HG03575 (cell line): ENCODE measurements at regions not wholly inside any gene's neighbourhood (a gene's known extent, or its start where the extent isn't known, plus 50 kb on each side); places are given as distances from the start of the nearest gene placed in this dataset.

Experiments
- ATAC-seq: cut with Tn5 transposase; IDR thresholded peaks from one replicate; pipeline ENCODE4 v1.9.1; 2021; ENCODE audit not compliant: unreplicated experiment, insufficient number of reproducible peaks, low FRiP score; ENCODE audit errors: extremely low read depth

DNA sequence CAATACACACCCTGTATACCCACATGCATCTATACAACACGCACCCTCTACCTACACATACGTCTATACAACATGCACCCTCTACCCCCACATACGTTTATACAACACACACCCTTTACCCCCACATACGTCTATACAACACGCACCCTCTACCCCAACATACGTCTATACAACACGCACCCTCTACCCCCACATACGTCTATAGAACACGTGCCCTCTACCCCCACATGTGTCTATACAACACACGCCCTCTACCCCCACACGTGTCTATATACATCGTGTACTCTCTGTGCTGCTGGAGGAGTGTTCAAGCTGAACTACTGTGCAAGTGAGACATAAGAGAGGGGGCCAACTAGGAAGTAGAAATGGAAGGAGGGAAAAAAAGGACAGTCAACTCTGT lies 621.7 kb upstream of the HS6ST1 start:
- ATAC-seq: no peak

DNA sequence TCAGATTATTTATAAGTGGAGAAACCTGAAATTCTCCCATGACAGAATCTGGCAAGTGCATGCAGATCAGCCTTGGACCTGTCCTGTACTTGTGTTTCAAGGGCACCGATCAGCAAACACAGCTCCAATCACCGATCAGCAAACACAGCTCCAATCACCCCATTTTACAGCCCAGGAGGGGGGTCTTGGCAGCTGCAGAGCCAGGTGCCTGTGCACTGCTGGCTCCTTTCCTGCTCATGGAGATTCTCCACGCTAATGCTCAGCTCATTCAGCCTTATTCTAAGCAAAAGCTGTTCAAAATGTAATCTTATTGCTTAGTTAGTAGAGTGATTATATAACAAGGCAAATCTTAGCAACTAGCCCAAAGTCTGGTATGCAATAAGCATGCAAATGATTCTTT lies 623.1 kb upstream of the HS6ST1 start:
- ATAC-seq: no peak

DNA sequence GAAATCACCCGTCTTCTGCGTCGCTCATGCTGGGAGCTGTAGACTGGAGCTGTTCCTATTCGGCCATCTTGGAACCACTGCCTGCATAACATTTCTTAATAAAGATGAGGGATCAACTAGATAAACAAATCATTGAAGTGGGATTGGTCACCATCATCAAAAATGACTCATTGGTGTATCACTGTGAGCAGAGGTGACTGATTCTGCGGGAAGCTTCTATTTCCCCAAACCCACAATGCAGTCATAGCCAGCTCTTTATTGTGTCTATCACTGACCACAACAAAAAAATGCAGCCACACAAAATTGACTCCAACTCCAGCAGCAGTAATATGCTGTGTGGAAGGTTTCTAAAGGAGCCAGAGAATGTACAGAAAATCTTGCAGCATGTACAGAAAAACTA lies 630.7 kb upstream of the HS6ST1 start:
- no peak for ATAC-seq

DNA sequence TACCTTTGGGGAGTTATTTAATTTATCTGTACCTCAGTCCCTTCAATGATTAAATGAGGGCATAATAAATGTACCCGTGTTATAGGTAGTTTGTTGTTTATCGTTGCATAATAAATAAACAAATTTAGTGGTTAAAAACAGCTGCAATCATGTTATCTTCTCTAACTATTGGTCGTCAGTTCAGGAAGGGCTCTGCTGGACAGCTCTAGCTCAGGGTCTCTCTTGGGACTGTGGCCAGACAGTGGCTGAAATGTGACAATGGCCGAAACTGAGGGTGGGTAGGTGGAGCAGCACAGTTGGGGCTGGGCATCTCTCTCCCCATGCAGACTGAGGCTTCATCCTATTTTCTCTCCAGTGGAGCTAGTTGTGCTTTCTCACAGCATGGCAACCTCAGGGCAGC lies 632.1 kb upstream of the HS6ST1 start:
- no peak for ATAC-seq

DNA sequence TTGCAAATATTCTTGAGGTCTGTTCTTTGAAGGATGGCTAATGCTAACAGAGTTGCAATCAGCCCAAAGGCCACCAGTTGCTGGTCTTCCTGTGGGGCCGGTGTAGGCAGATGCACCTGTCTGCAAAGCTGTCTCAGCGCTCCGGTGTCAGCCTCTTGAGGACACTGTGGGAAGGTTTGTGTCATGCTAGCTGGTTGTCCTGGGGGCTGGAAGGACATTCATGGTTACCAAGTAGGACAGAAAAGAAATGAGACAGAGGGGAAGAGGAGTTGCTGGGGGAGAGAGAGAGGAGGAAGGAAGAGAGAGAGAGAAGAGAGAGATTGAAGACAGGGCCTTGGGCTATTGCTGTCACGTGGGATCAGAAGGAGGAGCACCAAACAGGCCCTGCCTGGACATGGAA lies 639.6 kb upstream of the HS6ST1 start:
- no peak for ATAC-seq

DNA sequence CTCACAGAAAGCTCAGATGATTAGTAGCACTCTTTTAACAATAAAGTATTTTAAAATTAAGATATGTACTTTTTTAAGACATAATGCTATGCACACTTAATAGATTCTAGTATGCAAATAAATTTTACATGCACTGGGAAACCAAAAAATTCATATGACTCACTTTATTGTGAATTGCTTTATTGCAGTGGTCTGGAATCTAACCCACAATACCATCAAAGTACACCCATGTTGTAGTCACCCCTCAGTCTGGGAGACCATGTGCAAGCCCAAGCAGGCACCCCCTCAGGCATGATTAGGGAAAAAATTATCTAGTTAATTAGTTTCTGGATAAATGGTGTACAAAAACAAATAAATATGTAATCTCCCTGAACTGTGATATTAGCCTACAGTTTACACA lies 649.0 kb upstream of the HS6ST1 start:
- ATAC-seq: no peak

DNA sequence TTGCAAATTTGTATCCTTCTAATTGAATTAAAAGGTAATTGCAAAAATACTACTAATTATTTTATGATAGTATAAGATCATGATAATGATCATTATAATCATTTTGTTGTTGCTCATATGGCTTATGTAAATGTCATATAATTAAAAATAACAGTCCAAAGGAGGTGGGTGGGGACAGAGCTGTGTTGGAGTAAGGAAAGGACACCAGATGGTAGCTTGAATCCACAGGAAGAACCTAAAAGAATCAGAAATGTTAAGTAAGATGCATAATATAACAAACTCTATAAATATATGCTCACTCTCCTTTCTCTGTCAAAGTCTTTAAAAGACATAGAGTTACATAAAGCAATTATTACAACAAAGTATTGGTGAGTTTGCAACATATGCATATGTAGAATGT lies 650.7 kb upstream of the HS6ST1 start:
- ATAC-seq: no peak

DNA sequence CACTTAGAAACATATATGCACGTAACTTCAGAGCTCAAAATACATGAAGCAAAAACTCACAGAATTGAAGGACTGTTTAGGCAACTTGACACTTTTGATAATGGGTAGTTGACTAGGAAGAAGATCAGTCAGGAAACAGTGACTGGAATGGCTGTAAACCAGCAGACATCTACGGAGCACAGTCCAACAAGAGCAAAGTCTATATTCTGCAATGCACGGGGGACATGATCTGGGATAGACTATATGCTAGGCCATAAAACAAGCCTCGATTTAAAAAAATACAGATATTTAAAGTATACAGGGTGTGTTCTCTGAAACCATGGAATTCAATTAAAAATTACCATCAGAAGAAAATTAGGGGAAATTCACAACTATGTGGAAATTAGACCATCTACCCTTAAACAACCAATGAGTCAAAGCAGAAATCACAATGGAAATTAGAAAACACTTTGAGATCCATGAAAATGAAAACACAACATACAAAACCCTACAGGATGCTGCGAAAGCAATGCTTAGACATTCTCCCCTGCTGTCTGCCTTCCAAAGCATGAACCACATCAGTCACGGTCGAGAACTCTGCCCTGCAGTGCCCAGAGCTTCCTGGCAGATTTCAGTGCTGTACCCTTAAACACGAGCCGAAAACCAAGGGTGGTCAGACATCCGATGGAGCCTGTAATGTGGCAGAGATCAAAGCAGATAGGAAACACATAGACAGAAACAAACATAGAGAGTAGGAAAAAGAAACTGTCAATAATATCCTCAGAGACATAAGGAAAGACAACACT lies 651.9 kb upstream of the HS6ST1 start:
- ATAC-seq: no peak

DNA sequence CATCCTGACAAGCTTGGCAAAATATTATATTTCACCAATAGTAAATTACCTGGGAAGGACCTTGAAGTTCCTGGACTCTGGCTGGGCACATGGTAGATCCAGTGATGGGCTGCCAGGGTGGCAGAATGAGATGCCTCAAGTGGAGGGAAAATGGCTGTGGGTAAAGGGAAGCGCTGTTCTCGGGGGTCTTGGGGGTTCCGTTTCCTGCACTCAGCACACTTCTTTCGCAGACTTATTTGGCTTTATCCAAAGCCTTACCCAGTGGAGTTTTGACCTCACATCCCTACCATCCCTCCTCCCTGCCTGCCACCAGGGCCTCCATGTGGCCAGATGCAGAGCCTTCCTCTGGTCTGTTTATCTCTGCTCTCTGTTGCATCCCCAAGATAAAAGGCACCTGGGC lies 654.9 kb upstream of the HS6ST1 start:
- no peak for ATAC-seq

DNA sequence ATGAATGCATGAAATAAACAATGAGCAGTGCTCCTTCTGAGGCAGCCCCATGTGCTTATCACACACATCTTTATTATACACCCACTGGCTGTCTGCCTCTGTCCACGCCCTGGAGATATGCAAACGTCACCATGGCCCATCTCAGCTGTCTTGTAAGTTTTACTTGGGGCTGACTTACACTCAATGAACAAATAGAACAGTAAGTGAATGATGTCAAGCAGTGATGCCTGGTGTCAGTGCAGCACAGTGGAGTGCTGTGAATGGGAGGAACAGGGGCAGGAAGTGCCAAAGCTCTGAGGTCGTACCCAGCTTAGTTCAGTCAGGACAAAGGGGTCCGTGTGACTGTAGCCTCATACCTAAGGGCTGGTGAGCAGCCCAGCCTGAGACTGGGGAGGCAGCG lies 659.5 kb upstream of the HS6ST1 start:
- no peak for ATAC-seq

DNA sequence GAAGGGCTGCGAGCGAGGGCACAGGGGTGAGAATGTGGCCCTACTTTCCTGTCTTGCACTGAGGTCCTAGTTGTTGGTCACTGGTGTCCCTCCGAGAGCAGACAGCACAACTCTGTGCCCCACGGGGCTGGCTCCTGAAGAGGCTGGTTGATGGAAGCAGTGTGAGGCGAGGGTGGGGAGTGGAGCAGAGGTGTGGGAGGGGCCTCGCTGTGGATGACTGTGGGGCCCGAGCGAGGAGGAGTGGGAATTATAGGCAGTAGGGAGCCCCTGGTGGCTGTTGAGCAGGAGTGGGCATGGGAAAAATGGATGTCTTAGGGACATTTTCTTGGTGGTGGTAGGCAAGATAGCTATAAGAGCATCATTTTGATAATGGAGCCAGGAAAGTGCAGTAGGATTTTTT lies 660.5 kb upstream of the HS6ST1 start:
- ATAC-seq: no peak

DNA sequence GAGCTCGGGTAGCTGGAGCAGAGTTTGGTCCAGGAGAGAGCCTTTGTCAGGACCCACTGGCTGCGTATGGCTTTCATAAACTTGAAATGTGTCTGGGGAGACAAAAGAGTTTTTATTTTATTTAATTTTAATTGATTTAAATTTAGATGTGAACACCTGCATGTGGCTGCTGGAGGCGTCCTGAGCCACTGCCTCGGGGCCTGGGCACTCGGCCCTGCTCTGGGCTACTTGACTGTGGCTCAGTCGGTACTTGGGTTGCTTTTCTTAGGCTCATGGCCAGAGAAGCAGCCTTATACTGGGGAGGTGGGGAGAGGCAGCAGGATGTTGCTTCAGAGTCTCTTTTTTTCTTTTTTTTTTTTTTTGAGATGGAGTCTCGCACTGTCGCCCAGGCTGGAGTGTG lies 661.8 kb upstream of the HS6ST1 start:
- no peak for ATAC-seq

DNA sequence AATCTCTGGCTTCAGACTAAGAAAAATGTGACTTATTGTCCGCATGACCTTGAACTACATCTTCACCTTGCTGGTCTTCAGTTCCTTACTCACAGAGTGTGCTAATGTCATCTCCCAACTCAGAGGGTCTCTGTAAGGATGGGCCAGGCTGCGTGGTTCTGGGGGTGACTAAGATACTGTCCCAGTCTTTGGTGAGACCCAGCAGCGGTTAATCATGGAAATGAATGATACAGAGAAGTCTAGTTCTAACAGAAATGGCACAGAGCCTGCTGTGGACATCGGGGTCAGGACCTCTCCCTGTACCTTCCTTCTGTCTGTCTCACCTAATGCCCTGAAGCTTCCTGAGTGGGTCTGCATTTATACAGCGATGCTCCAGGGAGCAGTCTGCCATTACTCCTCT lies 662.7 kb upstream of the HS6ST1 start:
- ATAC-seq: no peak

DNA sequence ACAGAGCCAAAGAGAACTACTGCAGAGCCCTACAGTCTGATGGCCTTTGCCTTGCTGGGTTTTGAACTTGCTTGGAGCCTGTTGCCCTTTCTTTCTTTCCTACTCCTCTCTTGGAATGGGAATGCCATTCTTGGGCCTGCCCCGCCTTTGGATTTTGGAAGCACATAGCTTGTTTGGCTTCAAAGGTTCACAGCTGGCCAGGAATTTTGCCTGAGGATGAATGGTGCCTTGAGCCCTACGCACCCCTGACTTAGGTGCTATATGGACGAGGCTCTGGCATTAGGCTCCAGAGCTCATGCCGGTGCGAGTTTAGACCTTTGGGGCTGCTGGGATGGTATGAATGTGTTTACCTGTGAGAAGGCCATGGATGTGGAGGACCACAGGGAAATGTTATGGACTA lies 663.3 kb upstream of the HS6ST1 start:
- ATAC-seq: no peak

DNA sequence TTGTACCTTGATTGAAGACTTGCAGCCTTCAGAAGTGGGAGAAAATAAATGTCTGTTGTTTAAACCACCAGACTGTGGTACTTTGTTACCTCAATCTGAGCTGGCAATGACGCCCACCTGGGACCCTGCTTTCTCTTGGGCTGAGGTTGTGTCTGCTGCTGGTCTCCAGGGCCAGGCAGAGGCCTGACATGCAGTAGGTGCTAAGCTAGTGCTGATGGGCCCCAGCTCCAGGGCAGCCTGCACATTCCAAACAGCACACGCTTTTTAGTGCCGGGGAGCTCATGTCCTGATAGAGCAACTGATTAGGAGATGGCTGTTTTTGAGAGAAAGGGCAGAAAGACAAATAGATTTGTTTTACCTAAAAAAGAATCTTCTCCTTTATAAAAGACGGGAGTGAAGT lies 664.0 kb upstream of the HS6ST1 start:
- ATAC-seq: no peak

DNA sequence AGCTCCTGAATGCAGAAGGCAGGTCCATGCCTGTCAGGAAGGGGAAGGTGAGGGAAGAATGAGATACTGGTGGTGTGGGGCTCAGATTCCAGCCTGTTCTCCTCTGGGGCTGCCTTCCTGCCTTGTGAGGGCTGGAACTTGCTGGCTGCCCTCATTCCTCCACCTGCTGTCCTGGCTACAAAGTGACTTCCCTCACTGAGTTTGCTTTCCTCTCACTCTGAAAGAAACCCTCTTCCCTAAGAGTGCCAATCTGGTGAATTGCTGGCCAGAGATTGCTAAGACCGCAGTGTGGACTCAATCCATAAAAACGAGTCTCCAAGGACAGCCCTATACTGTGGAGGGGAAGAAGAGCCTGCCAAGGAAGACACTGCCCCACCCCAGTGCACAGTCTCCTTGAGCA lies 664.4 kb upstream of the HS6ST1 start:
- ATAC-seq: no peak

DNA sequence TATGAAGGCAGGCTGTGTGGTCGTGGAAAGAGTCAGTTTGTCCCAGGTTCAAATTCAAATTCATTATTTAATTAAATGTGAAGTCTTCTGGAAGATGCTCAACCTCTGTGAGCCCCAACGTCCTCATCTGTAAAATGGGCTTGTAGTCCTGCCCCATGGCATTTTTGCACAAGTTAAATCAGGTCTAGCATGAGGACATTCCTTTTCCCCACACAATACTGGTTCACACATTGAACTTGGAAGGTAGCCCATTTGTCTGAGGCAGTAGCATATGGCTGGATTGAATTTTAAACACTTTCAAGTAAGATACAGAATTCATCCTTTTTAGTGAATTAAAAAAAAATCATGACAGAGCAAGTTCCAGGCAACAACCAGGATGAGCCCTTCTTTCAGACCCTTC lies 665.4 kb upstream of the HS6ST1 start:
- ATAC-seq: no peak

DNA sequence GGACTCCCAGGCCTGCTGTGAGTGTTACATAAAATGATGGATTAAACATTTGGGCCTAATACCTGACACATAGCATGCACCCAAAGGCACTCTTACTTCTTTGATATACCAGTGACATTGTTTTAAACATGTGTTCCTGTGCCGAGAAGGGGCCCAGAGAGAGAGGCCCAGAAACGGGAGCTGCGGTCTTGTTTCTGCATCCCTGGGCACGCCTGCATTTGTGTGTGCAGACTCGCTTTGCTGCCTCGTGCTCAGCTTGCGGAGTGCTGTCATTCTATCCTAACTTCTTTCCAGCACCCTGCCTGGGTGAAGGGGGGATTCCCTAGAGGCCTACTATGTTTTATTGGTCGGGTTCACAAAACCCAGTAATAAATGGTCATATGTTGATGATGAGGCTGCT lies 666.2 kb upstream of the HS6ST1 start:
- ATAC-seq: no peak

DNA sequence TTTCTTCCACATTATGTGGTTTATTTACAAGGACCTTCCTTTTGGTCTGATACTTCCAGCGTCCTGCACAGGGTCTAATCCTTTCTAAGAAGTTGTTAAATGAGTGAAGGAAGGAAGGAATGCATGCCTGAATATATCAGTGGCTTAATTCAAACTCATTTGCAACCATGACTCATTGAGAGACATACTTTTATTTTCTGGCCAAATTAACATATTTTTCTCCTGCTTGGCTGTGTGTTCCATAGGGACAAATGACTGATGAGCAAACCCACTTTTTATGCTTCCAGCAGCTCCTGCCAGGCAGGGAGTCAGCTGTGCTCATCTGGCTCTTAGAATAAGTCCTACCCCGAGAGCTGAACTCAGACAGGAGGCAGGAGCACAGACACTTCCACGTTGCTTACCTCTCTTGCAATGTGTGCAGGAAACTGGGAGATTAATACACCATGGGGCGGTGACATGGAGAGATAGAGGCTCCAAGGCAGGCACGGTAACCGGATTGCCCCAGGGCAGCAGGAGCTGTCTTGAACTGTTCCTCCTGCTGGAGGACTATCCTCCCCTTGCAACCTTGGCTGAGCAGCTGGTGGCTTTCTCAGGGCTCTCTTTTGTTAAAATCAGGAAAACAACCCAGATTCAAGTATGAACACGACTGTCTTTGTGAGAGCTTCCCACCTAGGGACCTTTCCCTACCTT lies 667.5 kb upstream of the HS6ST1 start:
- ATAC-seq: no peak

DNA sequence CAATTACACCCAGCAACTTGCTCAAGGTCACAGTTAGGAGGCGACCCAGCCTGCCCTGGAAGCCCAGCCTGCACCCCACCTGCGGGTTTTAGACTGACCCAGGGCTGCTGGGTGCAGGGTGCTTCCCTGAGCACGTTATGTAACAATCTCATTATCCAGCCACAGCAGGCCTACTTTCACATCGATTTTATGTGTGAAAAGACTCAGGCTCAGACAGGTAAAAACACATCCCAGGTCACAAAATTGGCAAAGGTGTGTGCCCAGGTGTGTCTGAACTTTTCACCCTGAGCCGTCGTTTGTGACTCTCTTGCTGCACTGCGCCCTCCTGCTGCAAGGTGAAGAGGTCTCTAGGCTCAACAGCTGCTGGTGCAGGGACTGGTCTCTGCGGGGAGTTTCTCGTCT lies 668.2 kb upstream of the HS6ST1 start:
- no peak for ATAC-seq

DNA sequence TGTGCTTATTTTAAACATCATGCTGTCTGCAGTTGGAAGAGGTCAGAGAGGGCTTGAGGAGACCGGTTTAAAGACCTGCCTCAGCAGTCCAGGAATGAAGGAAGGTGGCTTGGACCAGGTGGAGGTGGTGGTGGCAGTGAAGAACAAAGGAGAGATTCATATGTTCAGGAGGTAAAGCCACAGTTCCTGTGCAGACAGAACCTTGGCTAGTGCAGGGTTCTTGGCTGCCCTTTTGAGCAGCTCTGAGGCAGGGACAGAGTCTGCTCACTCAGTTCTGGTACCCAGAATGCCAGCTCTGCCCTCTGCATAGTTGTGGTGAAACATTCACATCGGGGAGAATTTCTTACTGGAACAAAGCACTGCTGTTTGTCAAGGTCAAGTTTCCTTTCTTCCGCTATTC lies 669.7 kb upstream of the HS6ST1 start:
- ATAC-seq: no peak
